HG02885 (cell line): ENCODE measurements at regions not wholly inside any gene's neighbourhood (a gene's known extent, or its start where the extent isn't known, plus 50 kb on each side); places are given as distances from the start of the nearest gene placed in this dataset.
"Not testable (repeated sequence)": the region's sequence is repeated elsewhere in the genome, so short reads cannot be mapped to it uniquely, and the experiment has no call there.

Source experiments
- ATAC-seq: cut with Tn5 transposase; IDR thresholded peaks from one replicate; pipeline ENCODE4 v1.9.1; 2021; ENCODE audit warnings: mild to moderate bottlenecking; ENCODE audit not compliant: unreplicated experiment, poor library complexity

DNA sequence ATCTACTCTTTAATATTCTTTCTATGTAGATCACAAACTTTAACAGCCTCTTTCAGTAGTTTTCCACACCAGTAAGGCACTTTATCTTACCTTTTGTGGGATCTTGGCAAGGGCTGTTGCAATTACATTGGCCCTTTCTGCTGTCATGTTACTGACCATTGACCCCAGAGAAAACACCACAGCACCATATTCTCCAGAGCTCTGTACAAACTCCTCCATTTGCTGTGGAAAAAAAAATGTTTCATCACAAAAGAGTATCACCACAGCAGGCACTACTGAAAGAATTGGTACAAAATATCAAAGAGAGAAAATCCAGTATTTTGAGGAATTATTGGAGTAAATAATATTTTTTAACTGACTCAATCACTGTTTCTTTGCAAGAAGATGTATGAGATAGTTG is 62.3 kb upstream of the UGT2A3 start:
- not testable (repeated sequence) for ATAC-seq

DNA sequence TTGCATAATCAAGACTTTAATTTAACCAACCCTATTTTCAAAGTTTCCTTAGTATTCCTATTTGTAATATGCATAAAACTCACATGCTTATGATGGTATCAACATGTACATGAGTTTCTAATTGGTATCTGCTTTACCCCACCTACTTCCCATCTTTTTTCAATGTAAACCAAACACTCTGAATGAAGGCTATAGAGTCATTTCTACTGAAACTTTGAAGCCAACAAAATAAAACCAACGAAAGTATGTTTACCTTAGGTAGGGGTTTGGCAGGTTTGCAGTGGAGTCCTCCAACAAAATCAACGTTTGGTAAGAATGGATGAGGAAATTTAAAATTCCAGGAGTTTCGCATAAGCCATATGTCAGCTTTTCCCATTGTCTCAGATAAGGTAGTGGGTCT is 66.4 kb upstream of the UGT2A3 start:
- ATAC-seq: not testable (repeated sequence)

DNA sequence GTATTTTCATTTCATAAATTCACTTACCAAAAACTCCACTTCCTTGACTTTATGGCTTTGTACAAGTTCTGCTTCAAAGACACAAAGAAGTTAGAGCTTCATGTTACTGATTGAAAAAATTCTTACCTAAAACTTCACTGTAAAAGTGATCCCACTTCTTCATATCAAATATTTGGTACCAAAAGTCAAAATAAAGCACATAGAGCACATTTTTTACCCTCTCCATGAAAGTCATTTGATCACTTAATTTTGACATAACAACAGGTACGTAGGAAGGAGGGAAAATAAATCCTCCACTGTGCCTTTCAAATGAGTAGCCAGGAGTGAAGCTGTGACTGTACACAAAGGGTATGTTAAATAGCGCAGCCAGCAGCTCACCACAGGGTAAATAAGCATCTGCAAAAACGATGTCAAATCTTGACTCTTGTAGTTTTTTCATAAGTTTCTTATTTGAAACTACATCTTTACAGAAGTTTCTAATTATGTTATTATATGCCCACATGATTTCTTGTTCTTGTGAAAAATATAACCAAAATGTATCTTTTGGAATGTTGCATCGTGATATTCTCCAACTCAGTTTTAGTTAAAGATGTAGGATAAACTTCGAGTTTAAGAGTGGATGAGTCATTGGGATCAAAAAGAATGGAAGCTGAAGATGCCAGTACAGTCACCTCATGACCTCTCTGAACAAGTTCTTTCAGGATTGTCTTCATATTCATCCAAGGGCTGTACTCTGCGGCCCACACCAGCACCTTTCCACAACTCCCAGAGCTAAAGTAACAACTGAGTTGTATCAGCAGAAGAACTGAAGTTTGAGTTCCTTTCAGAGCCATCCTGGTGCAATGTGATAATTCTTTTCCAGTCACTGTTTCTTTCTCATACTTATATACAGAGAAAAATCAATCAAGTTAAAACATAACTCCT is 68.2 kb upstream of the UGT2A3 start:
- not testable (repeated sequence) for ATAC-seq

DNA sequence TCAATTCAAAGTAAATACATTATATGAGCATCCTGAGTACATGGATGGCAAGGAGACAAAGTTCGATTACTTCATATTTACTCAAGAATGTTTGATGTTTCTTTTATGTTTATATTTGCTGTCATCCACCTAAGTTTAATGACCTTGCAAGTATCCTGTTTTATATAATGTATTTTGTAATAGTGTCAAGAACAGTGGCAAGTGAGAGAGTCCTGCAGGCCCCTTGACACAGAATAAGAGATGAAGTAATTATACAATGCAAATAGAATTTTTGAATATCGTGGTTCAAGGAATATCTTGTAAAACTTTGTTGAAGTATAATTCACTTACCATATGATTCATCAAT is 68.8 kb upstream of the UGT2A3 start:
- ATAC-seq: not testable (repeated sequence)

DNA sequence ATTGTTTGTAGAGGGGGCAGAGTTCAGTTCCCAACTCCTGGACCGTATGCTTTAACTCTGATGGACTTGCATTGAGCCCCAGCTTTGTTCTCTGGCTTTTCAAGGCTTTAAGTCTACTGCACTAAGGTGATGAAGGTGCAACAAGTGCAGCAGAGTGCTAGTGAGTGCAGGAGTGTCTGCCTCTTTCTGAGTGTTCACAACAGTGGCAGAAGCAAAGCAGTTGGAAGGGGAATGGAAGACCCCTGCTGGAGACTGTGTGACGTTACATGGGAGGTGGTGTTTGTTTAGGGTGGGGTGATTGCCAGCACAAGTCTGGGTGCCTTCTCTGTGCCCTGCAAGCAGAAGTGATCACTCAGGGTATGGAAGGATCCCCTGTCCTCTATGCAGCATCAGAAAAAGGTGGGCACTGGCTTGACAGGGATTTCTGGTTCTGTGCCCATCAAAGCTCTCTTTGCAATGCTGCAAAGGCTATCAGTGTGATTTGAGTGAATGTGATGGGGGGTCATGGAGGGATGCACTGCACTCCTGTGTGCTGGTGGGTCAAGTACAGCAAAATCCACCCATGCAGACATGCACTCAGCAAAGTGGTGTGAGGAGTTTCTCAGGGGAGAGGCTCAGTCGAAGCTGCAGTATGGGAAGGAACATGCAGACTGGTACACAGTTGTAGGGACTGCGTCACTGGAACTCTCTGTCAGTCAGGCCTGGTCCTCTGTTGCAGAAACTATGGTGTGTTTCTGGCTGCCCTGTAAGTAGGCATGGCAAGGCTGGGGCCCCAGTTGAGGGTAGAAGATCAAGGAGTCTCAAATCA is 70.9 kb upstream of the UGT2B7 start:
- peak; percentile 83 for ATAC-seq

DNA sequence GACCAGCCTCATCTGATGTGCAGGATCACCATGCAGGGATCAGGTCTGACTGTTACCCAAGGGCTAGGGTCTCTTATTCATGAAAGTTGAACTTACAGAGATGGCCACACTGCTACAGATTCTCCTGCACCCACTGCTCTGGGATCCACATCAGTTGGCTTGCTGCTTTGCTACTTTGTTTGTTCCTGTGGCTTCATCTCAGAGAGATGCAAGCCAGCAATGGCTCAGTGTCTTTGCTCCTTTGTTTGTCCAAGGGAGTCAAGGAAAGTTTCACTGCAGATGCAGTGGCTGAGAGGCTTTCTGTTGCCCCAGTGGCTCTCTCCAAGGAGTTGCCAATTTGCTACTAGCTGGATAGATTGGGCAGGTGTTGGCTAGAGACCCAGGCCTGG is 70.3 kb upstream of the UGT2B7 start:
- peak; percentile 9 for ATAC-seq

DNA sequence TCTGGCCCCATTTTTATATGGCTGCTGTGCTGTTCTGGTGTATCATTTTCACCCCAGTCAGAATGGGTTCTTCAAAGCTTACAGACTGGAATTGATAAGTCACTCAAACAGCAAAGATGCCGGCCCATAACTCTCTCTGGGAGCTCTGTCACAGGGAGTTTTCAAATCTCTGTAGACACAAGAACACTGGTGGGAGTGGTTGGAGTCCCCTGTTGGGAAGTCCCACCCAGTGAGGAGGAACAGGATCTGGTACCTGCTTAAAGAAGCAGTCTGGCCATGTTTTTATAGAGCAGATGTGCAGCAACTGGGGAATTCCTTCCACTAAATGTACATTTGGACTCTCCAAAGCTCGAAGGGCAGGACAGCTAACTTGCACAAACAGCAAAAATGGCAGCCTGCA is 69.3 kb upstream of the UGT2B7 start:
- ATAC-seq: no peak

DNA sequence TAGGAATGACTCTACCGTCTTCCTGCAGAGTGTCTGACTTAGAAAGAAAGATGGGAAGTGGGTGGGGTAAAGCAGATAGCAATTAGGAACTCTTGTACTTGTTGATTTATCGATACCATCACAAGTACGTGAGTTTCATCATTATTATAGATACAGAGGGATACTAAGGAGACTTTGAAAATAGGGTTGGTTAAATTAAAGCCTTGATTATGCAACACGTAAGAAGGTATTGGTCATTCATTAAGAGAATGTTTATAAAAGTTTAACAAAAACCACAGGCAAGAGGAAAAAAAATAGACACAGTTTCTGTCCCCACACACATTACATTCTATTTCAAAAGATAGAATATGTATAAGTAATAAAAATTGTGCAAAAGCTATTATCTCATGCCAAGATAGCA is 65.9 kb upstream of the UGT2B7 start:
- ATAC-seq: no peak

DNA sequence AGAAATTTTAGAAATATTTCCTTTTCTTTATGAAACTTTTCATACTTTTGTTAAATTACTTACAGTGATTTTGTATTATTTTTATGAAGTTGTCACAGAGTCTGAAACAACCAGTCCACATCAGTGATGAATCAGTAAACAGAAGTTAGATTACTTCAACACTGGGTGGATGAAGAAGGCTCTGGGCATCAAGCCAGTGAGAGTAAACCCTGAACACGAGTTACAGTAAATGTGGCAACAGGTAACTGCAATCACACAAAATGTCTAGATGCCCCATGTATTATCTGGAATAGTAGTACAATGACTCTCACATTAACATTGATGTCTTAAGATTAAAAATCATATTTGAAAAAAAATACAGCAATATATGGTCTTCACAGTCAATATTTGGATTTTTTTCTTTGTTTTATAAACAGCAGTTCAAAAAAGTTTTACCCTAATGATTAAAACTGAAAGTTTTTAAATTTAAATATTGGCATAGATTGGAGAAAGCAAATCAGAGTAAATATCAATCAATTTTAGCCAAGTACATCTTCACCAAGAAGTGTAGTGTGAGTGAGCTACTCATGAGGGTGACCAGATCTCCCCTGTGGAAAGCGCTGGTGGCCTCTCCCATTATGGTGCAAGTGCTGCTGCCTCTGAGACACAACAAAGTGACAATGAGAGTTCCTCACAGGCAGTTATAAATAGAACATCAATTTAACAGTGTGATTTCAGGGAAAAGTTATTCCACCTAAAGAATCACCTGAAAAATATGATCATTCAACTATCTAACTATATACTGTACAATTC is 63.2 kb upstream of the UGT2B7 start:
- no peak for ATAC-seq

DNA sequence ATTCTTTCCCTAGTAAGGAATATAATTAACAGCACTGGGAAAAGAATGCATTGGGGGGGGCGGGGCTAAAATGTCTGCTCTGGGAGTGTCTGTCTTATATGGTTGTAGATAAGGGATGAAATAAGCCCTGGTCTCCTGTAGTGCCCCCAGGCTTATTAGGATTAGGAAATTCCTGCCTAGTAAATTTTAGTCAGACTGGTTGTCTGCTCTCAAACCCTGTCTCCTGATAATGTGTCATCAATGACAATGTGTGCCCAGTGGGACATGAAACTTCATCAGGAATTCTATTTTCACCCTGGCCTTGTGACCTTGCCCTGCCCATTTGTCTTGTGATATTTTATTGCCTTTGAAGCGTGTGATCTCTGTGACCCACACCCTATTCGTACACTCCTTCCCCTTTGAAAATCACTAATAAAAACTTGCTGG is 61.9 kb upstream of the UGT2B7 start:
- ATAC-seq: not testable (repeated sequence)

DNA sequence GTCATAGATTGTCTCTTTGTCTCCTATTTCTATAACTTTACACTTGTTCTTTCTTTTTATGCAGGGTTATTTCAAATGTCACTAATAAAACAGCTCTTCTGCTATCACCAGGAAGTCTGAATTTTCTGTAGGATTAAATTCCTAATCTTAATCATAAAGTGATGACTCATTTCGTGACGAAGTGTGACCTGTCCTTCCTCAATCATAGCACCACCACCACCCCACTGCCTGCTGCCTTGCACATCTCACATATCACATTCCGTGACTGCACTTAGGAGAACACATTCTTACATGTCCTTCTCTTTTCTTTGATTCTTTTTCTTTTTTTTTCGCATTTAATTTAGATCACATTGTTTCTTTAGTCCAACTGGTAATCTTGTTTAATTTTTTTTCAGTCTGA is 57.7 kb upstream of the UGT2B7 start:
- ATAC-seq: no peak

DNA sequence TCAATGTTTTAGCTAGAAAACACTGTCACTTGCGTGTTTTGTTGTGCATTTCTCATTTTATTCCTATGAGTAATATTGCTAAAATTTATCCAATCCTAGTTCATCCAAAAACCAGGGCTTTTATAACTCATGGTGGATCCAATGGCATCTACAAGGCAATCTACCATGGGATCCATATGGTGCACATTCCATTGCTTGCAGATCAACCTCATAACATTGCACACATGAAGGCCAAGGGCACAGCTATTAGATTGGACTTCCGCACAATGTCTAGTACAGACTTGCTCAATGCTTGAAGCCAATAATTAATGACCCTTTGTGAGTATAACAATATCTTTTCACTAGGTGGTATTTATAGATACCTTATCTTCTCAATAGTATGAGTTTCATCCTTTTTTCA is 57.2 kb upstream of the UGT2B7 start:
- ATAC-seq: no peak

DNA sequence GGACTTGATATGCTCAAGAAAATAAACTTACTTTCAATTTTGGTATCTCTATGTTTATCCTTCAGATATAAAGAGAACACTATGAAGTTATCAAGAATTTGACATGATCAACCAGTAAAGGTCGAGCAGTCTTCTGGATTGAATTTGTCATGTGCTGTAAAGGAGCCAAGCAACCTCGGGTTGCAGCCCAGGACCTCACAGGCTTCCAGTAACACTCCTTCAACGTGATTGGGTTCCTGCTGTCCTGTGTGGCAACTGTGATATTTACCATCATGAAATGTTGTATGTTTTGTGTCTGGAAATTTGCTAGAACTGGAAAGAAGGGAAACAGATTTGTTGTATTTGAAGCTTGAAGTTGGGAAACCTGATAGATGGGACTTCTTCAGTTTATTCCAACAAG is 52.0 kb upstream of the UGT2B7 start:
- ATAC-seq: no peak
